ENCODE measurements at regions not wholly inside any gene's neighbourhood (a gene's known extent, or its start where the extent isn't known, plus 50 kb on each side); places are given as distances from the start of the nearest gene placed in this dataset.
A peak's percentile ranks its signal among the peaks of the same experiment; 100 is the strongest.

DNA sequence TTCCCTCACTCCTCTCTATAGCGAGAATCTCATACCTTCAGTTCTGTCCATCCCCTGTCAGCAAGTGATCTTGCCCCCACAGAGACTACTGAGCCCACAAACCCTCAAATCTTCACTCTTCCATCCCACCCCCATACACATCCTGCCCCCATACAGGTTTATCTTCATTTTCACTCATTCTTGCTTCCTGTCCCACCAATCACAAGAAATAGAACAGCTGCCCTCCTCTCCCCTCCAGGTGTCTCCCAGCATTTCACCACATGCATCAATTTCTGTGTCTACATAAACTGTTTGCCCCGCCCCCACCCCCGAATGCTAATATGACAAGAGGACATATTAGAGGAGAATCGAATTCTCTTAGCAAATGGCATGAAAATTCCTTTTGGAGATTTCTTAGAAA, 54.9 kb upstream of the CARMIL1 start:
- peaks cover 16% of the 10 kb centered on the region for H3K4me1 ChIP-seq (ENCODE audit: insufficient read depth, low read length)
- DNase-seq (peak; percentile 44), ATAC-seq (ENCODE audit: insufficient read depth, low read depth) (peak; percentile 61)
- H3K79me2 ChIP-seq (ENCODE audit: insufficient read depth, low read length) = no peaks in the 10 kb centered on the region
- H2AFZ ChIP-seq (ENCODE audit: low read depth, low read length) = no peak overlapping the region; the same call in 1 of the 2 replicates
- H3K36me3 ChIP-seq (ENCODE audit: insufficient read depth, low read length) = no peaks in the 10 kb centered on the region
- H3K4me2 ChIP-seq (ENCODE audit: insufficient read depth, low read length) = peak overlapping the region; percentile 59; the same call in 1 of the 2 replicates
- no peak overlapping the region for H3K4me3 ChIP-seq (ENCODE audit: low read depth in 1 of 2, low read length in 2 of 2)
- no peak overlapping the region for H3K27ac ChIP-seq (ENCODE audit: low read length)
- no peaks in the 10 kb centered on the region for H3K27me3 ChIP-seq (ENCODE audit: insufficient read depth, low read length, poor library complexity)
- TF ChIP-seq, protein P1, sequence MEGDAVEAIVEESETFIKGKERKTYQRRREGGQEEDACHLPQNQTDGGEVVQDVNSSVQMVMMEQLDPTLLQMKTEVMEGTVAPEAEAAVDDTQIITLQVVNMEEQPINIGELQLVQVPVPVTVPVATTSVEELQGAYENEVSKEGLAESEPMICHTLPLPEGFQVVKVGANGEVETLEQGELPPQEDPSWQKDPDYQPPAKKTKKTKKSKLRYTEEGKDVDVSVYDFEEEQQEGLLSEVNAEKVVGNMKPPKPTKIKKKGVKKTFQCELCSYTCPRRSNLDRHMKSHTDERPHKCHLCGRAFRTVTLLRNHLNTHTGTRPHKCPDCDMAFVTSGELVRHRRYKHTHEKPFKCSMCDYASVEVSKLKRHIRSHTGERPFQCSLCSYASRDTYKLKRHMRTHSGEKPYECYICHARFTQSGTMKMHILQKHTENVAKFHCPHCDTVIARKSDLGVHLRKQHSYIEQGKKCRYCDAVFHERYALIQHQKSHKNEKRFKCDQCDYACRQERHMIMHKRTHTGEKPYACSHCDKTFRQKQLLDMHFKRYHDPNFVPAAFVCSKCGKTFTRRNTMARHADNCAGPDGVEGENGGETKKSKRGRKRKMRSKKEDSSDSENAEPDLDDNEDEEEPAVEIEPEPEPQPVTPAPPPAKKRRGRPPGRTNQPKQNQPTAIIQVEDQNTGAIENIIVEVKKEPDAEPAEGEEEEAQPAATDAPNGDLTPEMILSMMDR (IDR thresholded peaks at IDR 0.05; ENCODE audit: borderline replicate concordance, extremely low read depth, low read length, poor library complexity, severe bottlenecking) = no peak
- no peak for TF ChIP-seq EZH2 (IDR thresholded peaks at IDR 0.05; ENCODE audit: borderline replicate concordance, low read depth, low read length, severe bottlenecking)
- H3K9me3 ChIP-seq (ENCODE audit: insufficient read depth, low read length, severe bottlenecking) = no peaks in the 10 kb centered on the region
- H4K20me1 ChIP-seq (ENCODE audit: insufficient read depth, low read length) = no peaks in the 10 kb centered on the region
- H3K9ac ChIP-seq (ENCODE audit: low read depth, low read length) = no peak overlapping the region

DNA sequence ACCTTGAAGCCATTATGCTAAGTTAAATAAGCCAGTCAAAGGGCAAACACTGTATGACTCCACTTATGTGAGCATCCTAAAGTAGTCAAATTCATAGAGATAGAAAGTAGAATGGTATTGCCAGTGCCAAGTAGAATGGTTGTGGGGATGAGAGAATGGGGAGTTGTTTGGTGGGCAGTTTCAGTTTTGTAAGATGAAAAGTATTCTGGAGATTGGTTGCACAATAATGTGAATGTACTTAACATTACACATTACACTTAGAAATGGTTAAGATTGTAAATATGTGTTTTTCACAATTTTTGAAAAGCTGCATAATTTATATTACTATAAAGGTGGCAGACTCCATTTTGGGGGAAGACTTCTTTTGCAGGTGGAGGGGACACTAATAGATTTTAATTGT, 51.3 kb upstream of the CARMIL1 start:
- peaks cover 16% of the 10 kb centered on the region for H3K4me1 ChIP-seq (ENCODE audit: insufficient read depth, low read length)
- no peak overlapping the region for H2AFZ ChIP-seq (ENCODE audit: low read depth, low read length)
- no peaks in the 10 kb centered on the region for H3K36me3 ChIP-seq (ENCODE audit: insufficient read depth, low read length)
- no peak overlapping the region for H3K27ac ChIP-seq (ENCODE audit: low read length)
- no peak overlapping the region for H3K9ac ChIP-seq (ENCODE audit: low read depth, low read length)
- no peaks in the 10 kb centered on the region for H3K9me3 ChIP-seq (ENCODE audit: insufficient read depth, low read length, severe bottlenecking)
- no peaks in the 10 kb centered on the region for H4K20me1 ChIP-seq (ENCODE audit: insufficient read depth, low read length)
- H3K4me3 ChIP-seq (ENCODE audit: low read depth in 1 of 2, low read length in 2 of 2) = no peak overlapping the region
- H3K27me3 ChIP-seq (ENCODE audit: insufficient read depth, low read length, poor library complexity) = no peaks in the 10 kb centered on the region
- H3K4me2 ChIP-seq (ENCODE audit: insufficient read depth, low read length) = no peak overlapping the region
- H3K79me2 ChIP-seq (ENCODE audit: insufficient read depth, low read length) = no peaks in the 10 kb centered on the region
- TF ChIP-seq, protein P1 (IDR thresholded peaks at IDR 0.05; ENCODE audit: borderline replicate concordance, extremely low read depth, low read length, poor library complexity, severe bottlenecking) = no peak
- TF ChIP-seq EZH2 (IDR thresholded peaks at IDR 0.05; ENCODE audit: borderline replicate concordance, low read depth, low read length, severe bottlenecking) = no peak
- DNase-seq (no peak), ATAC-seq (ENCODE audit: insufficient read depth, low read depth) (no peak)

Measured in DND-41 (cell line).